NOMO-1 treated with DMSO at 0.1 percent for 48 hours (cell line): ENCODE measurements at regions not wholly inside any gene's neighbourhood (a gene's known extent, or its start where the extent isn't known, plus 50 kb on each side); places are given as distances from the start of the nearest gene placed in this dataset.

Experiments
- DNase-seq: peaks from one replicate; lab custom pipeline; 2025; ENCODE audit not compliant: unreplicated experiment; lab: John Stamatoyannopoulos, UW

DNA sequence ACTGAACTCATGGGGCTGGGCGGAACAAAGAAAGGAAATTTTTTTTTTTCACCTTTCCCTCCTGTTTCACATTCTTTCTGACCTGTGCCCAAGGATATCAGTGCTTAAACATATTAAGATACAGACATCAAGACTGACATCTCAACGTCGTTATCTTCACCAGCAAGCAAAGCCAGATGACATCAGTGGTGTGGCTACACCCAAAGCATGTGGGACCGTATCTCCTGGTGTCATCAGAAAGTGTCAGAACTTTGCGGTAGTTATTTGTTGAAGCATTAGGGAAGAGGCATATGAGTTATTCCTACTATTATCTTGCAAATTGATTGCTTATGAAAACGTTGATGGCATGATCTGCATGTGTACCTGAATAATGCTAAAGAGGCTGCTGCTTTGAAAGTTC lies 487.4 kb downstream of the TLE4 start:
- no peak for DNase-seq

DNA sequence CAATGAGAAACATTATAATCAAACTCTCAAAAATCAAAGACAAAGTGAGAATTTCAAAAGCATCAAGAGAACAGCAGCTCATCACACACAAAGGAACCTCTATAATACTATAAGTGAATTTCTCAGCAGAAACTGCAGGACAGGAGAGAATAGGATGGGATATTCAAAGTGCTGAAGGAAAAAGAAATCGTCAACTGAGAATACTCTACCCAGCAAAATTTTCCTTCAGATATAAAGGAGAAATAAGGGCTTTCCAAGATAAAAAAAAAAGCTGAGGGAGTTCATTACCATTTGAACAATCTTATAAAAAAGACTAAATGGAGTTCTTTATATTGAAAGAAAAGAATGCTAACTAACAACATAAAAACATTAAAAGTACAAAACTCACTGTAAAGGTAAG lies 481.1 kb downstream of the TLE4 start:
- DNase-seq = no peak

DNA sequence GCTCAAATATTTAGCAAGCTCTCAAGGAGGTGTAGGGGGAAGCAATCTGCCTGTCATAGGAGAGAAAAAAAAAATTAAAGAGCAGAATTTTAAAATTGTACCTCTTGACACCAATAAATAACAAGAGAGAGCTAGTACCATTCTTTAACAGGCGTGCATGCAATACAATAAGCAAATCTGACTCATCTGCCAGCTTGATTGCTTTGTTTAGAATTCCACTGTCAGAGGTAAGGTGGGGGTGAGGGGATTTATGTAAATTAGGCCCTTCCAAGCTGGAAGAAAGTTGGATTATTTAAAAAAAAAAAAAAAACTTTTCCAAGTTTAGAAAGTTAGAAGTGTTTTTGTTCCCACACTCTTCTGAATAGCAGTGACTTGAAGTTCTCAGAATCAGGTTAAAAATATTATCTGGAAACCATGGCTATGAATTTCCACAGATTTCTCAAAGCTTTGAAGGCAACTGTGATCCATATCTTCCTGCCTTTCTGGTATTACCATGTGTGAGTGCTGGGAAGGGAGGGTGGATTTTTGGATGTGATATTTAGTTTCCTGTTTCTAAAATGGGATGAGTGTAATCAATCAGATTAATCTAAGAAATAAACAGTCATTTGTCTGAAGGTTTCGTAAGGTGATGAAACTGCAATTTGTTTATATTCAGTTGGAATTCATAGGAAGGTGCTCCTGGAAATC lies 477.5 kb downstream of the TLE4 start:
- no peak for DNase-seq

DNA sequence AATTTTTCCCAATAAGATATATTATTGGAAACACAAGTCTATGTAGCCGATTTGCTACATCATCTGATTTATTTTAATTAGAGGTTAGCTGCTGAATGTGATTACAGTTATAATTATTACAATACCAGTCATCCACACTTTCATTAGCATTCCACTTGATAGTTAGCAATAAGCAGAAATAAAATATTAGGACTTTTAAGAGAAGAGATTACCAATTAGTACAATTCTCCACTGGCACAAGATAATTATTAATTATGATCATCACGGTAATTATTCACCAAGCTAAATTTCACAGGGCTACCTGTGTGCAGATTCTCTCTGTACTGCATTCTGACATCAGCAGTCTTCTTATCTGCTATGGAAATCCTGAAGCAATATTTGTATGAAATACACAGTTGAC lies 474.7 kb downstream of the TLE4 start:
- no peak for DNase-seq

DNA sequence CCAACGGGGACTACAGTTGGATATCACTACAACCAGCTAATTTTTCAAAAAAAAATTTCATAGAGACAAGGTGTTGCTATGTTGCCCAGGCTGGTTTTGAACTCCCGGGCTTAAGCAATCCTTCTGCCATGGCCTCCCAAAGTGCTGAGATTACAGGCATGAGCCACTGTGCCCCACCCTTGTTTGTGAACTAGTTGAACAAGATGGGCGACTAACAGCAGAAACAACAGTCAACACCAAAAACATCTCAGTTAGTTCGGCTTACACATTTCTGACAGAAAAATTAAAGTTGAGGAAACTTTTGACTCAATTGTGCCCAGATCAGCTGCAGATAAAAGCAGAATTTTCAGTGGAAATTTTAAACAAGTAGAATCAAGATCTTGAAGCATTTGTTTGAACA lies 470.1 kb downstream of the TLE4 start:
- no peak for DNase-seq

DNA sequence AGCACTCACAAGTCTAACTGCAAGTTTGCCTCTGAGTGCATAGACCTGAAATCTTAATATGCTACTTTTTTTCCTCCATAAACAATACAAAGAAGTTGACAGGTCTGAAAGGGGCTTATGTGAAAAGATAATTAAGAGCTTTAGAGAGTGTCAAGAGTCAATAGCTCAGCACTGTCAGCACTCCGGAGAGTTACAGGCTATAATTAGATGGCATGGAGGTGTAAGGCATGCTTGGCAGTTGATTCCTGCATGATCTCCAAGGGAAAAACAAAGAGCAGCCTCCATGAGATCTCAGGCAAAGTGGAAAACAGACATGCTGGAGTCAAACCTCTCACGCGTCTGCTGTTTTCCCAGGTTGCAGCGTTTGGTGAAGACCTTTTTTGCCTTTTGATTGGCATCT lies 468.7 kb downstream of the TLE4 start:
- DNase-seq = no peak

DNA sequence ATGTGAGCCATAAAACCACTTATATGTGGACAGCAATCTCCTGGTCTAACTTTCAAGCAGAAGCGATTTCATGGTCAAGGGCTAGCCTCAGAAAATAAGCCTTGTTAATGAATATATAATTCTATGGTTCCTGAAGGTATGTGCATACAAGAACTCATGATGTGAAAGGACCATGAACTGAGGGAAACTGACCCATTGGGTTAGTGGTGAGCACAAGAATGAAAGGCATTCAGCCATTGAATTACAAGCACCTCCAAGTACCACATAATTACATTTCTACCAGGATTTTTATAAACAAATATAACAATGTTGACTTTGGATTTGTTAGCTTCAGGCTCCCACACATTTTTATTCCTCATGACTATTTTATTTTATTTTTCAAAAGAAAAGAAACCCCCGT lies 459.0 kb downstream of the TLE4 start:
- no peak for DNase-seq

DNA sequence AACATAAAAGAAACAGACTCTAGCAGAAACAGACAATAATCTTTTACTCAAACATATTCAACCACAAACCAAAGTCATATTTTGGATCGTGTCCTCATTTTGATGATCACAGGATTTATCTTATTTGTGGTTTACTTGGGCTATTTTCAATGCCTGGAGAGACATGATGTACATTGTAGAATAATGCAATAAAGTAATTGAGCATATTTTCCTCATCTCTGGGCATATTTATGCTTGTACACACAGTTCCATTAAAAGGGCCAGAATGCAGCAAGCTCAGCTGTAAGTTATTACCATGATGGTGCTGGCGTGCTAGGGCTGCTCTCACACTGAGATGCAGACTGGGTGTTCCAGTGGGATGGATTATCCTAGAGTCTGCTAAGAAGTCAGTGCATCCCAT lies 456.7 kb downstream of the TLE4 start:
- no peak for DNase-seq

DNA sequence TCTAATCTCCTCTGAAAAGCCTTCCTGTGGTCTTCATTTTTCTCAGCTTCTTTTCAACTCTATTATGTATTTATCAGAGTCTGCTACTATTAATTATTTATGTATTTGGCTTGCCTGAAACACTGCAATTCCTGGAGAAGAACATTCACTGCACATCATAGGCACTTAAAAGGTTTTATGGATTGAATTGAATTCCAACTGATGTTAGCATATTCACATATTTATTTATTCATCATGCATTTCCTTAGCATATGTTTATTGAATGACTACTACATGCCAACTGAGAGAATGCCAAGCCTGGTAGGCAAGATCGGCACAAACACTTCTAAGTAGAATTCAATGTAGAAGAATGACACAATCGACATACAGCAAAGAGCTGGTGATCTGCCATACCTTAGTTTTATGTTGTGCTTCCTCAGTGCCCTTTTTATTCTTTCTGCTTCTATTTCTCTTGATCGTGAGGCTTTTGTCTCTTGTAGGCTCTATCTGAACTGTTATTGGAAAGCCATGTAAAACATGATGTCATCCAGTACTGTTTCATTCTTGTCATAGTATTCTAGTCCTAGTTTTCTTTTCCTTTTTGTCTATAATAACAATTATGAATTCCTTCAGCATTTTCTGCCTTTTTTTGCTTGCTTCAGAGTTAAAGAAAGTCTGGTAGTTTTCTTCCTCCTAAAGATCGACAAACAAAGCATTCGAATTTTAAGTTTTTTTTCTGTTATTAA lies 454.2 kb downstream of the TLE4 start:
- no peak for DNase-seq

DNA sequence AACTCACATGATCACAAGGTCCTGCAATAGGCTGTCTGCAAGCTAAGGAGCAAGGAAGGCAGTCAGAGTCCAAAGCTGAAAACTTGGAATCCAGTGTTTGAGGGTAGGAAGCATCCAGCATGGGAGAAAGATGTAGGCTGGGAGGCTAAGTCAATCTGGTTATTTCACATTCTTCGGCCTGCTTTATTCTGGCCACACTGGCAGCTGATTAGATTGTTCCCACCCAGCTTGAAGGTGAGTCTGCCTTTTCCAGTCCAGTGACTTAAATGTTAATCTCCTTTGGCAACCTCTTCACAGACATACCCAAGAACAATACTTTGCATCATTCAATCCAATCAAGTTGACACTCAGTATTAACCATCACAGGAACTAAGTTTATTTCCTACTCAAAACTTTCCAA lies 453.4 kb downstream of the TLE4 start:
- DNase-seq = no peak

DNA sequence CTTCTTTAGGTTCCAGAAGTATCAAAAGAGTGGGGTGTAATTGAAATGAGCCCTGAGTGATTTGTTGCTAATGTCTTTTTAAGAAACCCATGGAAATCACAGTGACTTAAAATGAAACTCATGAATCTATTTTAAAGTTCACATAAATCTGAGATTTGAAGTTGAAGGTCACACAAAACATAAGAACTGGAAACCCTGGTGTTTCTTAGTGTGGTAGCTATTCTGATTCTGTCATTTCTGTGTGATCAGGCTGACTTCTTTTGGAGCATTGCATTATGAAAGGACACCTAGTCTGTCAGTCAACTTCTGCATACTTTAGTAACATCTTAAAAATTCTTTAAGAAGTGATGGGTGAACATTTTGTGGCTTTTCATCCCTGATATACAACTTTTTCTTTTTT lies 448.8 kb downstream of the TLE4 start:
- no peak for DNase-seq

DNA sequence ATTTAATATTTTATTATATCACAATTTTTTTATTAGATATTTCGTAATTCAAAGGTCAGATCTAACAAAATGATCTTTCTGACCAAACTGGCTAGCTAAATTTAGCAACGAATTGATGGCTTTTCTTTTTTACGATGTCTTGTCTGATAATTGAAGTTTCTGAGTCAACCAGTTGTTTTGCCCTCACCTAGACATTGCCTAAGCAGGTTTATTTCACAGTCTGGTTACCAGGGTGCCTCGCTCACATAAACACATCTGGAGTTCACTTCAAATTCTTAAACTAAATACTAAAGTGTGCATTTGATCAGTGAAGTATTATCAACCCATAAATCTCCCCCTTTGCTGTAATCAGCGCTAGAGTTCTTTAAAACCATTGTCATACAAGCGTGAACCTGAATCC lies 448.3 kb downstream of the TLE4 start:
- no peak for DNase-seq

DNA sequence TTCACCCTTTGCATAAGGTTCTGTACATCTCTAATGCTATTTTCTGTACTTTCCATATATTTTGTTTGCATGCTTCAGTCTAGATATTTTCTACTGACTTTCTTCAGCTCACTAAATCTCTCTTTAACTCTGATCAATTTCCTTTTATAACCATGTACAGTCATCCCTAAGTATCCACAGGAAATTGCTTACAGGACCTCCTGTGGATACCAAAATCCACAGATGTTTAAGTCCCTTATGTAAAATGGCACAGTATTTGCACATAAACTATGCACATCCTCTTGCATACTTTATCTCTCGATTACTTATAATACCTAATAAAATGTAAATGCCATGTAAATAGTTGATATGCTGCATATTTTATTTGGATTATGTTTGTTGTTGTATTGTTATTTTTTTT lies 442.1 kb downstream of the TLE4 start:
- DNase-seq = no peak

DNA sequence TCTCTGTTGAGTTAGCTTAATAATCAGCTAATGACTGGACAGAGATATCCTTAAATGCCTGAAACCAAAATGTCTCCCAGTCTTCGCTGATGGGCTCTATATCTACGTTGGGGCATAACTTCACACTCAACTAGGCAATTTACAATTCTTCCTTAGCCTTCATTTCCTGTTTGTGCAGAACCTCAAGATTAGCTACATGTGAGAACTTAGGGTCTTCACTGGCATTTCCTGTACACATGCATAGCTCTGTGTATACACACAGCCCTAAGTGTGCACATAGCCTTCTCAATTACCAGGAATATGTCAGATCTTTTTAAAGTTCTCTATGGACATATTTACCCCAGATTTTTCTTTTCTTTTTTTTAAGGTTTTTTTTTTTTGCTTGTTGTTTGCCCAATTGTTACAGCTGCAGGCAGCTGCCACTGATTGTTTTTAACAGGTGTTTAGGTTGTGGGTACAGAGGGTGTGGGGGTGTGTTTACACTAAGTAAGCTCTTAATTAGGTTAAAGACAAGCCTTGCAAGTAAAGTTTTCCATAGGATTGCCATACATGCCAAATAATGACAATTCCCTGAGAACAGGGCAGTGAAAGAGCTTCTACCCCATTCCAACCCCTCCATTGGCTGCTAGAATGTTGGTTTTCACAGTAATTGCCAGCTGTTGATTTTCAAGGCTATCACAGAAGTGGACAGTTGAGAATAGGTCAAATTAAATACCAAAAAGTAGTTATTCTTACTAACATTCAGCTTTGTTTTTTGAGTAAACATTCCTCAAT lies 441.0 kb downstream of the TLE4 start:
- no peak for DNase-seq

DNA sequence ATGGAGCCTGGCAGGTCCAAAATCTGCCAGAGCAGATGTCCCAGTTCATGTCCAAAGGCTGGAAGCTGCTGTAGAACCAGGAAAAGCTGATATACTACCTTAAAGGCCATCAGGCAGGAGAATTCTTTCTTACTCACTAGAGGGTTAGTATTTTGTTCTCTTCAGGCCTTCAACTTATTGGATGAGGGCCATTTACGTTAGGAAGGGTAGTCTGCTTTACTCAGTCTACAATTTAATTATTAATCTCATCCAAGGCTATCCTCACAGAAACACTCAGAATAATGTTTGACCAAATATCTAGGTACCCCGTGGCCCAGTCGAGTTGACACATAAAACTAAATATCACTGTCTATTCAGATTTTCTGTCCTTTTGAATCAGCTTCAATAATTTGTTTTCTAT lies 437.4 kb downstream of the TLE4 start:
- DNase-seq = no peak

DNA sequence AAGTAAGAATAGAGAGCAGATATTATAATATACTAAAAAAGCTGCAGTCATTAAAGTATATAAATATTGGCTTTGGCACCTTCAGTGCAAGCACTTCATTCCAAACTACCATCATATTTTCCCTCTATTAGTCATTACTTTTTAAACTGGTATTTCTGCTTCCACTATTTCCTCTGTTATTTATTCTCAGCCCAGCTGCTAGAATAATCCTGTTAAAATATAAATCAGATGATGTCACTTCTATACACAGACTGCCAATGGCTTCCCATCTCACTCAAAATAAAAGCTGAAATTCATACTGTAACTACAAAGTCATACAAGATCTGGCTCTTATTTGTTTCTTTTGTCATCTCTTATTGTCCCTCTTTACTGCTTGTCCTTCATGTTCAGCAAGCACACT lies 432.9 kb downstream of the TLE4 start:
- DNase-seq = no peak

DNA sequence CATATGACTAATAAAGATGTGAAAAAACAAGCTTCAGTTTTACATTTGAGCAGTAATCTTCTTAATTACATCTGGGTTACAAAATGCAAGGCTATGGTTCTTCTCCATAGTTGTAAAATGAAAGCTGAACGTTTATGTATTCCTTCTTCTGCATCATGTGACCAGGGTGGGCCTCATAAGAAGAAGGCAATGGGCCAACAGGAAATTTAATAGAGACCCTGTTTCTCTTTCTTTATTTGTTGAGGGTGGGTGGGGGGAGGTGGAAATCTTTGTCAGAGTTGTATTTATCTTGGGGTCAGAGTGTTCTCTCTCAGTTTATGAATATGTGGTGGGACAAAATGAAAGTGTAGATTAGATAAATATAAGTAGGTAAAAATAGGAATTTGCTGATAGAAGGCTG lies 418.8 kb downstream of the TLE4 start:
- no peak for DNase-seq

DNA sequence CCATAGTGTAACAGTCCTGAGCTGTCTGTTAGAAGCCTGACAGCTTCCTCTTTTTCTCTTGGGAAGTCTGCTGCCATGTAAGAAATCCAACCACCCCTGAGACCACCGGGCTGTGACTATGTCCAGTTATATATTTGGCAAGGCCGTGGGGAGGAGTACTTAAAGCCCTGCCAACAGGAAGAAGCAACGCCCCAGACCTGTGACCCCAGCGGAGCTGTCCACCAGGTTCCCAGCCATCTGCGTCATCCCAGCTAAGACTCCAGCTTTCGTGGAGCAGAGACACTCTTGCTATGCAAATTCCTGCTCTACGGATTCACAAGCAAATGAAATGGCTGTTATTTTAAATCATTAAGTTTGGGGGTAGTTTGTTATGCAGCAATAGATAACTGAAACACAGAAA lies 417.3 kb downstream of the TLE4 start:
- DNase-seq = no peak

DNA sequence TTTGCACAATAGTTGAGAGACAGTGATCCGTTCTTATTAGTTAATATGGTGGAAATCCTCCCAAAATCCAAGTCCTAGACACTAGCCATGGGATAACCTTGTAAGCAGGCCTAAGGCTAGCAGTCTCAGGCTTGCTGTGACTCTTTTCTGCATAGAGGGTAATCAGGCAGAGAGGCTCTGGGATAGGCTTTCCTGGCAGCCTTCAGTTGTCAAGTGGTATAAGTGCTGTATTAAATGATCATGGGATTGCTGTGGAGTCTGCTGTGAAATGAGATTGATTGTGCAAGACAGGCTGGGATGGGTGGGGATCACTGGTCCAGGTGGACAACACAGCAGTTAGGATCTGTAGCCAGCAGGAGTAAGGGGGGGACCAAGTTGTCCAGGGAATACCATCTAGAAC lies 416.4 kb downstream of the TLE4 start:
- no peak for DNase-seq

DNA sequence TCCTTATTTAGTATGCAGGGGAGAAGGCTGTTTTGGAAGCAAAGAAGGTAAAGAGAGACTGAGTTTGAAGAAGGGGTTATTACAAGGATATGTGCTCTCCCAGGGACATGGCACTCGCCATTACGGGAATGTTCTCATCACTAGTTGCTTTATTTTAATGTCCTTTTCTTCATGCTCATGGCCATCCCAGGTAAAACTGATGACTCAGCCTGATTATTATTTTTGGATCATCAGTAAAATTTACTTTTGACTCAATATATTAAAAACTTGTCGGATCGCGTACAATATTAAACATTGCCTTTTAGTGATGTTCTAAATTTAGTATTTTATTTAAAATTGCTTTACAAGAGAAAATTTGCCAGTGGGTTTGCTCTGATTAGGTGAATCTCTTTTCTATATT lies 414.7 kb downstream of the TLE4 start:
- no peak for DNase-seq

DNA sequence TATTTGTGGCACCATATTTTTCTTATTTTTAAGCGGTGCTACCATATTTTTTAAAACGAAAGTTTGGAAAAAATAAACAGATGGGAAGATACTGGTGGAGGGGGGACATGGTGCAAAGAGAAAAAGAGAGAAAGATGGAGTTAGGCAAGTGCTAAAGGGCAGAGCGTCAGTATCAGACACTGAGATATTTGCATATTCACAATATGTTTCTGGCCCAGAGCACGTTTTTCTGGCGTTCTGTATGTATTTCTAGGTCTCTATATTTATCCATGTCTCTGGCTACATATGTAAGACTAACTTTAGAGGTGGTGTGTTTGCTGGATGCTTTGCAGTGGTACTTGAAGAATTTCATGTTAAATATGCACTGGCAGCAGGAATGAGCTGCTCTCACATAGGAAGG lies 414.0 kb downstream of the TLE4 start:
- DNase-seq = no peak

DNA sequence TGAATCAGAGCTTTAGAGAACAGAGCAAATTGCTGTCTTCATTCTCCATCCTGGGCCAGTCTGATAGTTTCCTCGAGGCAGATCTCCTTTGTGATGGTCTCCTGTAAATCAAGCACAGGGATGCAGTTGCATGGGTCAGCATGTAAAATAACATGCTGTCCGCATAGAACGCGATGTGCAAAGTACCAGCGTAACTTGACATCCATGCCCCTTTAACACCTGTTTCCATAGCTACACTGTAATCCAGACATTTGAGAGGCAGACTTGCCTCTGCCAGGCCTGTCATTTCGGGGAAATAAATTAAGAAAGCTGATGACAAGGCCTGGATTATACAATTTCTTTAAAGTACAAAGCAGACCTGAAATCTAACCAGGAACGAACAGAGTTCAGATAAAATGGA lies 413.5 kb downstream of the TLE4 start:
- no peak for DNase-seq
